COLO668 (cell line): ENCODE measurements at regions not wholly inside any gene's neighbourhood (a gene's known extent, or its start where the extent isn't known, plus 50 kb on each side); places are given as distances from the start of the nearest gene placed in this dataset.

ENCODE experiments used
- DNase-seq: peaks from one replicate; lab custom pipeline; 2025; ENCODE audit not compliant: unreplicated experiment; lab: John Stamatoyannopoulos, UW

- no peak for DNase-seq
These were observed 532.5 kb upstream of the MGMT start for GRCh38 chr10:128934492-128934891.

DNA sequence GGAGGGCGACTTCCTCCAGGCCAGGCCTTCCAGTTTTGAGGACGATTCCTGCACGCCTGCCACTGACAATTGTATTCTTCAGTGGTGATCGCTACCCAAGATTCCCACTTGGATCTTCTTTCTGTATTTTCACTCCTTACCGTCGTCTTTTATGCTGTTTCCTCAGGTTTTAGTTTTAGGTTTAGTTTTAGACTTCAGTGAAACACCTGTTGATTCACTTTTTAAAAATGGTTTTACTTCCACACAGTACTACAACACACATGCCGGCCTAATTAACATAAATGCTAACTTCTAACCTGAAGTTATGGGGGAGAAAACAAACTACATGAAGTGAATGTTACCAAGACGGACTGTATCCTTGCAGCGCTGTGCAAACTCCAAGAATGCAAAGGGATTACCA, 530.6 kb upstream of the MGMT start:
- DNase-seq, result no peak

DNA sequence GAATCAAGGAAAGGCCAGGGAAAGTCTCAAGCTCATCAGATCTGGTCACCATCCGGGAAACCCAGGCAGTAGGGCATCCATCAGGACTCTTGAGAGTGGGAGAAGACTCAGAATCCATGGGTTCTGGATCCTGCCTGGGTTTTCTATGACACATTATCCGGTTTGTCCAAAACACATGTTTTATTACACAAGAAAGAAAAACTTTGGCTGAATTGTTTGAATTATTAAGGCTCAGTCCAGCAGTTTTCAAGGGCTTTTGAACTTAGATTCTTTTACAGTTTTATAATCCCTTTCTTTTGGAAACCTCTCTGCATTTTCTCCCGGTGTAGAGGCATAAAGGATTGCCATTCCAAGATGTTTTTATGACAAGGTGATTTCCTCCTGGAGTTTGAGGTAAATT, 528.5 kb upstream of the MGMT start:
- no peak for DNase-seq

DNA sequence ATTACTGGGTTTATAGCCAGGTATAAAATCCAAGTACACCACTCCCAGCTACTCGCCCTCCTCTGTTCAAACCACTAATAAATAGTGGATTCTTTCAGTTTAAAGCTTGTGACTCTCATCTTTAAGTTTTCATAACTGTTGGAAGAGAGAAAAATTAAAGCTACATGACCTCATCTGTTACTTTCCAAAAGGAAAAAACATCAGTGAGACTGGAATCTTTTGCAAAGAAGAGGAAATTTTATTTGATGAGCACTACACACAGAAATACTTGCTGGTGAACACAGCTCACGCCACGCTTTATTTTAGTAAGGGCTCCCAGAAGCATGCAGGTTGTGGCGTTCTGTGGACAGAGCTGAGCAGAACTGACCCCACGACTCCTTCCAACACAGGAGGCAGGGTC, 527.0 kb upstream of the MGMT start:
- DNase-seq, result no peak

DNA sequence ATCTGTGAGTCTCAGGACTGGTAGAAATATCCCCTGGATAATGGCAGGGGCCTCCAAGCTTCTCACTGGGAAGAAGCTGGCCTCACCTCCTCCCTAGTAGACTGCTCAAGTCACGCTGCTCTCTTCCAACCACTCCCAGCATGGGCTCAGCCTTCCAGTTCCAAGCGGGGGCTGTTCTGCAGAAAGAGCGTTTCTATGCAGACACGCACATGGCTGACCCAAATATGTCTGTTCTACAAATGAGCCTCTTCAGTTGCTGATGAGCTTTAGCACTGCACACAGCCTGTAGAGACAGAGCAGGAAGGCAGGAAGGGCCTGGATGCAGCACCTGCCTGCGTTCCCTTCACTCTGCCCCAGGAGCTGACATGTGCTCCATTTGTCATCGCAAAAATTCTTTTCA, 523.9 kb upstream of the MGMT start:
- no peak for DNase-seq

DNA sequence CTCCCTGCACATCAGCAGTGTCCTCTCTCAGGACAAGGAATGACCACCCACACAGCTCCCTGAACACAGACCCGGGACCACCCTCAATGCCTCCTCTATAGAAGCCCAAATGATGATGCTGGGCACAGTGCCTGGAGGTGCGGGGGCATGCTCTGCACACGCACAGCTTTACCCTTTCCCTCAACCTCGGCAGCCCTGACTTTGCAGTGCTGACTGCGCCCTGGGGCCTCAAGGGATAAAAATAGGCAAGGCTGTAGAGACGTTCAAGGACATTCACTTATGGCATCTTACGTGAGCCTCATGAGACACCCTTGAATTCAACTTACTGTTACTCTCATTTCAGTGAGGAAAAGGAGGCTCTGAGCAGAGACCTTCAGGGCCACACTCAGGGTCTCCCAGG, 521.6 kb upstream of the MGMT start:
- DNase-seq, result no peak

DNA sequence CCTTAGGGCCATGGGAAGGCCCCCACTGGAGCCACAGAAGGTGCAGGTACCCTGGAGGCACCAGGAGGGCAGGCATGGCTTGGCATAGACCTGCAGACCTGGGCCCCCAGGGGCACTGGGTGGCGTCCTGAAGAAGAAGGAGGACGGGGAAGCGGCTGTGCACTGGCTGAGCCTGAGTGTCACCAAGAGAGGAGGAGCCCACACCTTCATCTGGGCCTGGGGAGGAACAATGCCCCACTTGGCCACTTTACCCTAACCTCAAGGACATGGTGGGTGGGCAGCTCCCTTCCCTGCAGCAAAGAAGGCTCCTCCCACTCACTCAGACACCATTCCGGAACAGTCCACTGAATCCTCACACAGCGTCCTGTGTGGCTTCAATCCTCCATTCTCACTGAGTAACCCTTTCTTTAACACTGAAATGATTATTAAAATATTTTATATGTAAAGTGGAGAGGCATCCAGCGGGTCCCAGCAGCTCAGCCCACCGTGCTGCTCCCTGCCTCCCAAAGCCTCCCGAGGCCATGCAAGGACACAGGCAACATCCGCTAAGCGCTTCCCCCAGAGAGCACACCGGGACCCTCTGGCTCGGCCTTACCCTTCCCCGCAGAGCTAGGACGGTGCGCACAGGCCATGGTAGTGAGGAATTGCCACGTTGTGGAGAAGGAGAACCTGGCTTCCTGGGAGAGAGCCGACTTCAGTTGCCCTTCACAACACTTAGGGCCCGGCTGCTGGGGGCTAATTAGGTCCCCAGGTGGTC, 516.7 kb upstream of the MGMT start:
- no peak for DNase-seq

DNA sequence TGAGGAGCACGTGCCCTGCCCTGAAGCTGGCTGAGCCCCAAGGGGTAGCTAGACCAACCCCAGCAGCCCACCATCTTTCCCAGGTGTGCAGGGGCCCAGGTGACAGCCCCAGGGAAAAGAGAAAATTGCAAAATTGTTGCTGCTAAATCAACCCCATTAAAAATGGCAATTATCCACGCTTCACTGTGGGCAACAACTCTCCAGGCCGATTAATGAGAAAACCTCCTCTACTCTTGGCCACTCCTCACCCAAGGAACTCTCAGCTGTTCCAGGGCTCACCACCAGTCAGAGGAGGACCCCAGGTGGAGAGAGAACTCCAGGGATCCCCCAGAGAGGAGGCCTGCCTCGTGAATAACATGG, 516.1 kb upstream of the MGMT start:
- no peak for DNase-seq

GRCh38 chr10:128952856-128953255, 514.2 kb upstream of the MGMT start:
- DNase-seq, result no peak

- no peak for DNase-seq
These were observed 510.9 kb upstream of the MGMT start for GRCh38 chr10:128956149-128956548.

DNA sequence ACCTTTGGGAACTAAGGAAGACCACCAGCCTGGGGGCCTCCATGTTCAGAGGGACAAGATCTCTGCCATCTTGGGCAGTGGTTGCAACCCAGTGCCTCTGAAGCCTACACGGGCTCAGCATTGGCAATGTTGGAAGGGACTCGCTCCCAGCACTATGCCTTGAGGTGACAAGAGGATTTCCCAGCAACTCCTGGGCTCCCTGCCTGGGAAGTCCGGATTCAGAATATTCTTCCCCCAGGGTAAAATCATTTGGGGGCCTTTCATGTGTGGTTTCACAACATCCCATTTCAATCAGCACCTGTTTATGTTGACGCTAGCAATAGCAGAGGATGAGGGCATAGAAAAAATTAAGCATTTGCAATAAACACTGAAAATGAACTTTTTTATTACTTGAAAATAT, 509.8 kb upstream of the MGMT start:
- no peak for DNase-seq

- DNase-seq, result no peak
These were observed 508.0 kb upstream of the MGMT start for GRCh38 chr10:128958834-128959690.

GRCh38 chr10:128959746-128960145, 507.3 kb upstream of the MGMT start:
- DNase-seq, result no peak

- no peak for DNase-seq
These were observed 506.5 kb upstream of the MGMT start for GRCh38 chr10:128960517-128960916.

DNA sequence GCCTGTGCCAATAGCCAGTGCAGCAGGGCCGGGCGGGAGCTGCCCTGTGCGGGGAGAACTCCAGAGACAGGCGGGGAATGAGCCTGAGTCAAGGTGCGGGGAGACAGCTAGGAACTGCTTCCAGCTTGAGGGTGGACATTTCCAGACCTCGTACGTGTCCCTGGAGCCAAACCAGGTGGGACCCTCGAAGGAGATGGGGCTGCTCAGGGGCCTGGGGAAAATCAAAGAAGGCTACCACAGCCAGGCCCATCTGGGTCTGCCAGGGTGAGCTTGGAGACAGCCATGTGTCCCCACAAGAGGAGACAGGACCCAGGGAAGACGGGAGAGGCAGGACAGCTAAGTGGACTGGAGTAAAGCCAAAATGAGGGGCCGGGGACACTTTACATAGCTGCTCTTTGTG, 504.9 kb upstream of the MGMT start:
- DNase-seq, result no peak

GRCh38 chr10:128963211-128964099, 503.6 kb upstream of the MGMT start:
- DNase-seq, result no peak

DNA sequence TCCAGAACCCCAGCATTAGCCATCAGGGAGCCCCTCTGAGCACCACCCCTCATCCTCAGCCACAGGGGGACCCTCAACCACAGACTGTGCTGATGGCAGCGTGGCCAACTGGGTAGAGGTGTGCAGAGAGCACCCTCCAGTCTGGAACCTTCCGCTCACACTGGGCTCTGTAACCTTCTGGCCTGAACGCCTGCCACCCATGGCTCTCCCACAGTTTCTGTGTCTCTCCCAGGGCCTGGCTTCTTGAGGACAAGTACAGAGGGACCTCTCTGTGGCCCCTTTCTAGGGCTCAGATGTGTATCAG, 503.0 kb upstream of the MGMT start:
- no peak for DNase-seq

GRCh38 chr10:128967980-128968756, 498.9 kb upstream of the MGMT start:
- no peak for DNase-seq

- DNase-seq, result no peak
These were observed 497.5 kb upstream of the MGMT start for GRCh38 chr10:128969551-128969950.

DNA sequence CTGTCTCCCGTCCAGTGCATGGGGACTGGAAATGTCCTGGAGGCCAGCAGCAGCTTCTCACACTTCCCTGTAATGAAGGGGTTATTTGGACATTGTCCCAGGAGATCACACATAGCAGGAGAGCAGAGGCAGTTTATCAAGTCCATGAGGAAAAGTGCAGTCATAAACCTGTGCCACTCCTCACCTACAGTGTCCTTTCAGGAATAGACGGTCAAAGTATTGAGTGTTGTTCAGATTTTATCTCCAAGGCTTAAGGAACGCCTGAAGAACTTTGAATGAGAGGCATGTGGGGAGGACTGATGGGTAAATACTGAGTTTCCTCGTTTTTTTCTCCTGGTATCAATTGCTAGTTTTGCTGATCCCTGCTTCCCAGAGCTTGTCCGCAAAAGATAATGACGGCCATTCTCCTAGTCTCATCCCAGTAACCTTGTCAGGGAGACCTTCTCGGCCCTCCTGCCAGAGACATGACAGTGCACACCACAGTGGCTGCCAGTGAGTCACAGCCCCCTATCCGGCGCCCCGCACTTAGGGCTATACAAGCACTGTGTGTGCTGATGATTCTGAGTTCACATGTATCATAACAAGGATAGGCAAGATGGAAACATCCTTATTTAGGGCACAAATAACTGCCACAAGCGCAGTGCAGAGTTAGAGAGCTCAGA, 495.5 kb upstream of the MGMT start:
- DNase-seq, result no peak

GRCh38 chr10:128972036-128972405, 495.0 kb upstream of the MGMT start:
- no peak for DNase-seq
